GM18517 (cell line): ENCODE measurements at regions not wholly inside any gene's neighbourhood (a gene's known extent, or its start where the extent isn't known, plus 50 kb on each side); places are given as distances from the start of the nearest gene placed in this dataset.

Source experiments
- ATAC-seq: cut with Tn5 transposase; IDR thresholded peaks from one replicate; pipeline ENCODE4 v1.9.1; 2021; ENCODE audit warnings: mild to moderate bottlenecking, moderate library complexity; ENCODE audit not compliant: unreplicated experiment

DNA sequence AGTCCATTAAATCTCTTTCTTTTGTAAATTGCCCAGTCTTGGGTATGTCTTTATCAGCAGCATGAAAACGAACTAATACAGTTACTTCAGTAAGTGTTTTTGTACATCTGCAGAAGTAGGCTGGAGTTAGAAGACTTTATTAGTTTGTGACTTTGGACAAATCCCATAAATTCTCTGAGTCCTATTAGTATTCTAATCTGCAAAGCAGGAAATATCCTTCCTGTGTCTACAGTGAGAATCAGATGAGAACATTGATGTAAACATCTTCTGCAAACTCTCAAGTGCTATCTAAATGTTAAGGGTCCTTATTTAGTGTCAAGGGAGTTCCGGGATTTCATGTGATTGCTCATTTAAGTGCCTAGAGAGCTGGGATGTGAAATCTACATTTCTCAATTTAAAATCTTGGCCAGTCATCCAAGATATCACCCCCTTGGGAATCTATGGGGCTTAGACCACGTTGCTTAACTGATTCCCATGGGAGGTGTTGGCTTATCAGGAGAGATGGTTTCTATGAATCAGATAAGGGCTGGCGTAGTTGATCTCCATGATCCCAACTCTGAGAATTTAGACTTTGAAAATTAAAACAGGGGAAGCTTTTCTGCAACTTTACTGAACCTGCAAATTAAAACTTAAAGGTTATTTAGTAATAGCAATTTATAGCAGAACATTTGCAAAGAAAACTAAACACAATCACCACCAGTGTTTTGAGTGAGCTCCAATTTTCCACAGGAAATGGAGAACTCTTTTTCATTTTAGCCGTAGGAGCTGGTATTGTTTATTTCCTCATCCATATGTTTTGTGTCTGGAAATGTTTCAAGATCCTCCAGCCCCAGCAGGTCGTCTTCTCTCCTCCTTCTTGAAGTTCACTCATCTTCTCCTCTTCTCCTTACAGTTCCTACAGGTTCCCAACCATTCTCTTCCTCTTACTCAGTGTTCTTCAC is 241.6 kb upstream of the CD180 start:
- no peak for ATAC-seq

DNA sequence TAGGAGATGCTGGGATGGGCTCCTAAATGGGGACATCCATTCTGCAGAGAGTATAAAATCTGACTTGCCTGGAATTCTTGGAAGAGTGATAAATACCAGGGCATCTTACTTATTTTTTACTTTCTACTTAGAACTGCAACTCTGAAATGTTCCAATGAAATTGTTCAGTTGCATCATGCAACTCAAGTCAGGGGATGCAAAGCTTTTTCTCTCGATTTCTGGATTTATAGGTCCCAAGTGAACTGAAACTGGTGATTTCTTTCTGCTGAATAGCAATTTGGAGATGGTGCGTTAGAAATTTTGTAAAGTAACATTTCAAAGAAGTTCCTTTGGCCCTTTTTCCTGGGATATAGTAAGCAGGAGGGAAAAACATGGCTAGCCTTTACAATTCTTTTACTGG is 238.4 kb upstream of the CD180 start:
- ATAC-seq: no peak

DNA sequence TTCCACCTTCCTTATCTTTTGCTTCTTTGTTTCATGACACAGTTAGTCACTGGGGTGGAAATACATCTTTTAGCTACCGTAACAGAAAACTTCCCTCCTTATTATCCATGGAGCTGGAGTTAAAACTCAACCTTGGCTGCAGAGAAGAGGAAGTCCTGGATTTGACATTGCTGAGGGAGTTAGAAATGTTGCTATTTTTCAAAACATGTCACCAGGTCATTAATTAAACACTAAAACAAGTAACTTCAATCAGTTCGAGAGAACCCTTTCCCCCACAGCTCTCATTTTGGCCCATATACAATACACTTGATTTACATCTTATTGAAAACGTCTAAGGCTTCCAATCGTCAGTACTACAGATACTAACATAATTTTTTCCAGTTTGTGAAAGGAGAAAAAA is 237.9 kb upstream of the CD180 start:
- no peak for ATAC-seq

DNA sequence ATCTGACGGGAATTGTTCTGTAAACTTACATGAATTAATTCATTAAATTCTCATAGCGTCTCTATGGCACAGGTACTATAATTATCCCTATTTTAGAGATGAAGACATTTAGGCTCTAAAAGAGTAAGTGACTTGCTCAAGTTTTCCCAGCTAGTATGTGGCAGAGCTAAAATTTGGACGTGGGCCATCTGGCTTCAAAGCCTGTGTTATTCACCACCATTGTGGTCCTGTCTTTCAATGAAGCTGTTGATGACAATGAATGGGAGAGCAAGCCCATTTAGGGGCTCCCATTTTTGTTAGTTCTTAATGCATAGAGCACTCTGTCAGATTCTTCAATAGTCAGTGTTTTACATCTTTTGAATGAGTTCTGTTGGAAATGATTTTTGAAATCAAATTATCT is 236.0 kb upstream of the CD180 start:
- ATAC-seq: no peak

DNA sequence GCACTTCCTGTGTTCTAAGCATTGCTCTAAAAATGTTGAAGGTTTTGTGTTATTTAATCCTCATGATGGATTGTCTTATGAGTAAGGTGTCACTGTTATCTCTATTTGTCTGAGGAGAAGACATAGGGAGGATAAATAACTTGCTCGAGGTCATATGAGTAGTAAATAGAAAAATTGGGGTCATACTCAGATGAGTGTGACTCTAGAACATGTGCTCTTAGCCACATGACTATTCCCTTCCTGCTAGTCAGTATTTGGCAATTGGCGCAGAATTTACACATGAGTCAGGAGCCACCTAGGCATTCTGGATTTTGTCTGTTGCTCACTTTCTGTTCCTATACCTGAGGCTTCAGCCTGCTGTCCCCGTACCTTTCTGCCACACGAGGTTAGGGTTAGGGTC is 234.6 kb upstream of the CD180 start:
- no peak for ATAC-seq

DNA sequence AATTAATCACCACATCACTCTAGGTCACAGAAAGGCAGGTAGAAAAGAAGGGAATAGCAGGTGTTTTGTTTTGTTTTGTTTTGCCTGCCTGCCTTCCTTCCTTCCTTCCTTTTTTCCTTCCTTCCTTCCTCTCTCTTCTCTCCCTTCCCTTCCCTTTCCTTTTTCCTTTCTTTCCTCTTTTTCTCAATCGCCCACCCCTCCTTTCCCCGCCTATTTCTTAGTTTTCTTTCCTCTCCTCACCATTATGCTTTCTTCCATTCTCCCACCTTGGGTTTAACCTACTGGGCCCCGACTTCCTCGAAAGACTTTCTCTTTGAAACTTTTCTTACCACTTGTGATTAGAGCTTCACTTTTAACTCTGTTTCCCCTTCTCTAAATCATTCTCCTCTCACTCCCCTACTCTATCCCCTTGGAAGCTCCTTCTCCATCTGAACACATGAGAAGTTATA is 231.3 kb upstream of the CD180 start:
- no peak for ATAC-seq

DNA sequence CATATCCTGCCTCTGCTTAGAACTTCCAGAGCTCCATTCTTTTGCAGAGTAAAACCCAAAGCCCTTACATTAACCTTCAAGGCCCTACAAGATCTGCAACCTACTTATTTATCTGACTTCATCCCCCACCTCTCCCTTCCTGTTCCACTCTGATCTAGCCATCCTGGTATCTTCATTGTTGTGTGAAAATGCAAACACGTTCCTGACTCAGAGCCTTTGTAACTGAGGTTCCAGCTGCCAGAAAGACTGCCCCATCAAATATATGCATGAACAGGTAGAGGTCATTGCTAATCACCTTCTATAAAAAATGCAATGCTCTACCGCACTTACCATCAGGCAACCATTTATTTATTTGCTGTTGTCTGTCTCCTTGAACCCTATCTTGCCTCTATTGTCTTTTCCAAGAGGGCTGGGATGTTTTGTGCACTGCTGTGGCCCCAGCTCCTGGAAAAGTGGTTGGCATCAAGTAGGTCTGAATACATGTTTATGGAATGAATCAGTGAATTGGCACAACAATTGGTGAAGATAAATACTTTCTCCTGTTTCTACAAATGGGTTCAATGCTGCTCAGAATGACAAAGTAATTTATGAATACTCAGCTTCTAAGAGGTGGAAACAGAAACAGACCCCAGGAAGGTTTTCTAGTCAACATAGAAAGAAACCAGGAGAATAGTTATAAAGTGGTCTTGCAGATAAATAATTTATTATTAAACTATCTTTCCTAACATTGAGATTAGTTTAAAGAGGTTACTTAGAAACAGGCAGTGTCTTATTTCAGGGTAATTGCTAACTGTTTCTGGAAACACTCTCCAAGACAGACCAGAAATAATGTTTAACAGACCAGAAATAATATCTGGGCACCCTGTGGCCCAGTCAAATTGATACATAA is 230.6 kb upstream of the CD180 start:
- ATAC-seq: no peak

DNA sequence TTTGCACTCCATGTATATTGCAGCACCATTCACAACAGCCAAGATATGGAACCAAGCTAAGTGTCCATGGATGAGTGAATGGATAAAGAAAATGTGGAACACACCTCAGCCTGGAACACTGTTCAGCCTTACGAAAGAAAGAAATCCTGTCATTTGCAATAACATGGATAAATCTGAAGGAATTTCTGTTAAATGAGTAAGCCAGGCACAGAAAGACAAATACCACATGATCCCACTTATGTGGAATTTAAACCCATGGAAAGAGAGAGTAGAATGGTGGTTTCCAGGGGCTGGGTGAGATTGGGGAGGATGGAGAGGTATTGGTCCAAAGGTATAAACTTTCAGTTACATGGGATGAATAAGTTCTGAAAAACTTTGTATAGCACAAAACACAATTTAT is 228.9 kb upstream of the CD180 start:
- no peak for ATAC-seq

DNA sequence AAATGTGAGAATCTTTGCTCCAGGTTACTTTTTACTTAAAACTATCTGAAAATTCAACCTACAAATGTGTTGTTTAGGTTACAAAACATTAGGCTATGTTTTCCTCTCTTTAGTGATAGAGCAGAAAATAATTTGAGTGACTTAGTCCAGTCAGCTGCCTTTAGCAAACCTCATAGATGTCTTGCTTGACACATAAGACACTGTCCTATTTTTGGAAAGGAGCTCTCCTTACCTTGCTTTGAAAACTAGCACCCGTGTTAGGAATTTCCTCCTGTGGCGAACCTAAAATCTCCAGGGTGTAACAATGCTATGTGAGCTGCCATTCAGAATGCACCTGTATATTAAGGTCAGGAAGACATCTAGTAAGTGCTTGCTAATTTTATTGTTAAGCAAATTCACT is 221.2 kb upstream of the CD180 start:
- no peak for ATAC-seq

DNA sequence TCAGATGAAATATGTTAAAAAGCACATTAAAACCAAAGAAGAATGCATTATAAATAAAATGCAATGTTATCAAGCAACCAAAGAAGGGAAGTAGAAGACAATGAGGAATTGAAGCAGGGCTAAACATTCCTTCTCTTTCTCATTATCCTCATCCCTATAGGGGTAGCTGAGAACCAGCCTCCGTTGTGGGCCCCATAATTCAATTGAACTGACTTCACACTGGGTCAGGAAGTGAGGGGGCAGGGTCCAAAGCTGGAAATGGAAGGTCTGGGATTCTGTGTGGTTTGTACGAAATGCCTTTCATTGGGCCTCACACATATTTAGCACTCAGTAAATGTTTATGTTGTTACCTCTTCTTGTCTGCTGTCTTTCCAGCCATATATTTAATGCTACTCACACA is 220.4 kb upstream of the CD180 start:
- ATAC-seq: no peak

DNA sequence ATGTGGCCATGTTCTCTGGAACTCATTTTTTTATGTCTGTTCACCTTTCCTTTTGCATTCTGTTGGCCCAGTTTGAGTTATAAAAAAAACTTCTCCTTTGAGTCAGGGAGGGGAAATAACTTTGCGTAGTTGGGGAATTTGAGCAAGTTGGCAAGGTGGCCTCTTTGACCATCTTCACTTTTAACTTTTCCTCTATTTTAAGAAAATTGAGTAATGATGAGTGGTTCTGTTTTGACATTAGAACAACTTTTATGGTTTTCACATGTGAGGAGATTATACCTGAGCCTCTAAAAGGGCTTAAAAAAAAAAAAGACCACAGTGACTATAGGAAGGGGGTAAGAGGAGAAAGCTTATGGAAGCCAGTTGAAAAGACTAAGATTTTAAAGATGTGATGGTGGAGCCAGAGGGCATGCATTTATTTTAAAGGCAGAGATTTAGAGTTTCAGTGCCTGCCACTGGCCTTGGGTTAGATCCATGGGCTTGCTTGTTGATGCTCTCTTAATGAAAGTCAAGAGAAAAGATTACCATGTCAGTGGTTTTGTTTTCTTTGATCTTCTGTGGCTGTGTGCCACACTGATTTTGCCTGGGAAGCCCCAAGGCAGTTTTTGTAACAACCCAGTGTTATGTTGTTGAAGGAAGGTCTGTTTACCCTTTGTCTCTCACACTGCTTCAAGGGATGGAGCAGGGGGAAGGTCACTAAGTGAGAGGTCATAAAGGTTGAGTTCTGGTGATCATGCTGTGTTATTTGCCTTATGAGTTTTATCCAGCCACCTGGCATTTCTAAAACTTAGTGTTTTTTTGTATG is 219.7 kb upstream of the CD180 start:
- no peak for ATAC-seq

DNA sequence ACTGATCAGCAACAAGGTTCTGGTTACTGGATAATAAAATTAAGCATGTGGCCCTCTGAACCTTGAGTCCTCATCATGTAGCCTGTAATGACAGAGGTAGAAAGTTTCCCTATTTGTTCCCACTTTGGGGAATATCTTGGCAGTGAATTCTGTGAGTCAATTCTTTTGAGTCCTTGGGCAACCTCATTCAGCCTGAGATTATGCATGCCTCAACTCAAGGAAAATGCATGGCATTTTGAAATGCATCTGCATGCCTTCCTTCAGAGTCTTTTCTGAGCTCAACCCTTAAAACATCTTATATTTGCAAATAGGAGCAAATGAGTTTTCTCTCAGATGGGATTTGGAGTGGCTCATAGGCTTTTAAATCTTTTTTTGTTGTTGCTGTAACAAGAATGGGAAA is 218.1 kb upstream of the CD180 start:
- ATAC-seq: no peak

DNA sequence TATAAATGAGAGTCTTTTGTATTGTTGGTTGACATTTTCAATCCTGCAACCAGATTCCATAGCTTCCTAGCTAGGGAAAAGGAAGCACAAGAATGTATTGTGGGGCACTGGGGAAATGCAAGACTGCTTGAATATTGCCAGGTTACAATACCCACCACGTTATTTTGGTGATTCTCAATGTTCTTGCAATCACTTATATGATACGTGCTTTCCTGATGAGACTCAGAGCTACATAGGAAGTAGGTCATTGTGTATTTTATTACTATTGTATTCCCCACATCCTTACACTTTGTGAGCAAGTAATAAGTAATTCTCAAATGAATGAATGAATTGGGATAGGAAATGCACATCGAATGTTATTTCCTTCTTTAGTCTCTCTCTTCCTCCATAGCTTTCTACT is 217.1 kb upstream of the CD180 start:
- ATAC-seq: no peak

DNA sequence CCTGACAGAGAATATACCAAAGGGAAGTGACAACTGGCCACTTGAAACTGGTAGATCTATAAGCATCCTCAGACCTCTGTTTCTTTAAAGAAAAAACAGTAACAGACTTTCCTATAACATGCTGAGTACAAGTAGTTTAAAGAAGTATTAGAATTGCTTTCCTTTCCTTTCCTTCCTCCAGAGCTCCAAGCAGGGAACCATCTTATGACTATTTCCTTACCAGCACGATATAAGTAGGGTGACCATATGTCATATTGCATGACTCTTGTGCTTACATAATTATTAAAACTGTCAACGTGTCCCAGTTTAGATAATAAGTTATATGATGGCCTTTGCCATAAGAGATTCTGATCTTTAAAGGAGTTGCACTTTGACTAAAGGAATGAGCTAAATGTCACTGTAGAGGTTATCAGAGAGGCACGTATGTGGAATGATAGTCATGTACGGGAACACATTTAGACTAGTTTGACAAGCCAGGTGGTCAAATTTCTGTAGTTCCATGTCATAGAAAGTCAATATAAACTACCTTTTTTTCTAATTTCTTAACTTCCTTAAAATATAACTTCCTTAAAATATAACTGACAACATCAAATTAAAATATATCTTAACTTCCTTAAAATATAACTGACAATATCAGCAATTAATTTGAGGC is 212.7 kb upstream of the CD180 start:
- no peak for ATAC-seq

DNA sequence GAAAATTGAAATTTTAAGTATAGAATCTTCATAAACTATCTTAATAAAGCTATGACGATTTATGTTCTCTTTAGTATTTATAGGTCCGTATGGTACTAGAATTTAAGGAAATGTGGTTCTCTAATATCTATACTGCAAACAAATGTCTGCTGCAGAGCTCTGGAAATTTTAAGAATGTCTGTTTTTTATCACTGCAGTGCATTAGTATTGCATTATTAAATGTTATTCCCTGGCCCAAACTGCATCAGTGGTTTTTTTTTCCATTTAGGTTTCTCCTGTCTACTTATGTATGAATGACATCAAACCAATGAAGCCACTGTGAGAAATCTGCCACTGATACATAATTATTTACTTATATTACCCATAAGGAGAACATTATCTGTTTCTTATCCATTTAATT is 211.4 kb upstream of the CD180 start:
- ATAC-seq: no peak

DNA sequence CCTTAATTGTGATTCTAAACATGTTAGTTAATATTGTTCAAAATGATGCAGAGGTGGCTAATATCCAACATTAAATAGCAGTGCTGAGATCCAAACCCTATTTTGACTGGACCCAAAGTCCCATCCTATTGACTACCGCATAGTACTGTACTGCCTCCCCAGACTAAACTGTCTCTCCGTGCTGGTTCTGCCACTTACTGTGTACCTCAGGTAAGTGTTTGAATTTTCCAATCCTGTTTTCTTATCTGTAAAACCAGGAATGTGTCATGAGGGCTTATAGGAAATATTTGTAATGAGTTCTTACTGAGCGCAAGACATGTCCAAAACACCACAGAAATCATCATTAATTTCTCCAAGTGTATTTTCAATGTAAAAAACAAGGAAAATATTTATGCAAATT is 209.2 kb upstream of the CD180 start:
- ATAC-seq: no peak

DNA sequence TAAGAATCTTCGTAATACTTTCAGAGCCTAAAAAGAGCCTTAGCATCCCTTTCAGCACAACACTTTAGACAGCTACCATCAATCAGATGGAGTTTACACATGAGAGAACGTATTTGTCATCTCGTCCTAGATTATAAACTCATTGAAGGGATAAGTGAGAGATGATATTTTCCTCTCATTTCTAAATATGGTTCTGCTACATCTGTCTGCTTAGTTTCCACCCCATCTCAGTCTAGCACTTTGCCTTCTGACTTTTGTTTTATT is 208.4 kb upstream of the CD180 start:
- ATAC-seq: no peak

DNA sequence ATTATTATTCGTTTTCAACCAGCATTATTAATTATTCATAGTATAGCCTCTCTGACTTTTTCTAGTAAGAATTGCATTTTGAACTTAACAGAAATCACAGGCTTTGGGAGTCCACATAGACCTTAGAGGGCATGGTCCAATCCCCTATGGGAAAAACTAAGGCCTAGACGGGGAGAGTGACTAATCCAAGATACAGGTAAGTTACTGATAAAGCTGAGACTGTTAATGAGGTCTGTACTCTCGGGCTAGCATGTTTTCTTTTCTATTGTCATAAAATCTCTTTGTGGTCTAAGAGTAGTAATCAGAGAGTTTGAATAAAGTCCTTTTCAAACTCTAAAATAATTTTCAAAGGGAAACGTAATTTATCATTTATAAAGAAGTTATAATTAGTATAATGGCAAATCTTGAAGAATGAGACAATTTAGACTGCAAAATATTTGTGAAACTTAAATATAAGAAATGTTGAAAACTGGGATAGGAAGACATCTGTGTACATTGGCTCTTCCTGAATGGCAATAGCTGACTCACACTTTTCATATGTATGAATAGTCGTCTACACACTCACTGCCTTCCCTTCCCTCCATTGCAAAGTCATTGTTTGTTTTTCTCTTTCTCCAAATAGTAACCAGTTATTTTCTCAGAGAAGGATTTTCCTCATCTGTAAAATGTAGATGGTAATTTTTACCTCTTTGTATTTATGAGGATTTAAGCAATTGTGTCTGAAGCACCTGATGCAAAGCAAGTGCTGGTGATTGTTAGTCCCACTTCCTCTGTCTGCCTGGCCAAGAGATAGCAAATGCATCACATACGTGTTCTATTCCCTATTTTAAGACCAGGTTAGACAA is 207.9 kb upstream of the CD180 start:
- ATAC-seq: no peak

DNA sequence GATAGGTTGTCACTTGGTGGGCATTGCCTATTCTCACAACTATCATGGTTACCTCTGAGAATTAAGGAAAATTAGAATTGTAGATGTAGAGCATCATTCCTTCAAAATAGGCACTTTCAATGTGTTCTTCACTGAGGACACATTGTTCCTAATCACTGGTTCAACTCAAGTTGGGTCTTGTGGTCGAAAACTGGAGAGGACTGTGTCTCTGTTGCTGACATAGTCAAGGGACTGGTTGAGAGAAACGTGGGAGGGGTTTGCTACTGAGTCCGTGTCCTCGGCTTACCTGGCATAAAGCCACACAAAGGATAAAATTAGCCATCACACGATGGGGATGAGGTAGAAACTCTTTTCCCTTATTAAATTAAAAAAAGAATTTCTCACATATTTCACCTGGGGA is 205.9 kb upstream of the CD180 start:
- no peak for ATAC-seq

DNA sequence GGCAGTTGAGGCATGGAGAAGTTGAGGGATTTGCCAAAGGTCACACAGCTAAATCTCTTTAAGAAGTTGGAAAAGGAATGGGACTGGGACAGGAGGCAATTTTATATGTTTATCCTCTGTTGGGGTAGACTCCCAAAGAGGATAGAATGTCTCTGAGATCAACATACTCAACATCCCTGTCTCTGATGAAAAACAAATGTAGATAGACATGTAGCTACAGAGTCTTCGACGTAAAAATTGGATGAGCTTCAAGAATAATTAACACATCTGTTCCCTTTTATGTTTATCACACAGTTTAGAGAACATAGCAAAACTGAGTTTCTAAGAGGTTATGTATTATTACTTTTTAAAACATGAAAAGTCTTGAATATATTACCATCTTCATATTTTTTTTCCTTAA is 204.6 kb upstream of the CD180 start:
- ATAC-seq: no peak
